Prostate gland (tissue), 2 donors: ENCODE measurements at regions not wholly inside any gene's neighbourhood (a gene's known extent, or its start where the extent isn't known, plus 50 kb on each side); places are given as distances from the start of the nearest gene placed in this dataset.

Source experiments
- CTCF ChIP-seq, 4 experiments: fragments of 200-600 bp in 2 of 4; fragments of 450-650 bp in 2 of 4; sonication (generic) in 2 of 4; IDR thresholded peaks; 1 replicate in 3 of 4; 2 replicates in 1 of 4; pipeline ENCODE4 v1.5.1; 2016 to 2019; ENCODE audit warnings: antibody characterized with exemption in 4 of 4, mild to moderate bottlenecking in 2 of 4, moderate library complexity in 2 of 4
- POLR2A ChIP-seq: fragments of 450-650 bp; IDR thresholded peaks from one replicate; pipeline ENCODE4 v1.6.1; 2016; ENCODE audit warnings: antibody characterized with exemption, mild to moderate bottlenecking
- POLR2AphosphoS5 ChIP-seq: sonication (generic); formaldehyde crosslinking; IDR thresholded peaks from one replicate; pipeline ENCODE4 v1.6.1; 2017; ENCODE audit warnings: antibody characterized with exemption

GRCh38 chr4:20440170-20440569 lies 188.5 kb downstream of the SLIT2 start:
- TF ChIP-seq POLR2AphosphoS5 (no peak), CTCF (IDR thresholded peaks at IDR 0.05) (no peak), POLR2A (no peak)
